ENCODE measurements at regions not wholly inside any gene's neighbourhood (a gene's known extent, or its start where the extent isn't known, plus 50 kb on each side); places are given as distances from the start of the nearest gene placed in this dataset.

- Mint-ChIP-seq H3K27ac (ENCODE audit: low read depth, unreplicated experiment) (no peak overlapping the region), H3K36me3 (ENCODE audit: insufficient read depth, unreplicated experiment) (no peaks in the 10 kb centered on the region), H3K27me3 (ENCODE audit: insufficient read depth, unreplicated experiment) (no peaks in the 10 kb centered on the region), H3K9me3 (ENCODE audit: unreplicated experiment) (no peaks in the 10 kb centered on the region), H3K4me1 (ENCODE audit: insufficient read depth, unreplicated experiment) (no peaks in the 10 kb centered on the region), H3K4me3 (ENCODE audit: unreplicated experiment) (no peak overlapping the region)
- TF ChIP-seq, protein P1, sequence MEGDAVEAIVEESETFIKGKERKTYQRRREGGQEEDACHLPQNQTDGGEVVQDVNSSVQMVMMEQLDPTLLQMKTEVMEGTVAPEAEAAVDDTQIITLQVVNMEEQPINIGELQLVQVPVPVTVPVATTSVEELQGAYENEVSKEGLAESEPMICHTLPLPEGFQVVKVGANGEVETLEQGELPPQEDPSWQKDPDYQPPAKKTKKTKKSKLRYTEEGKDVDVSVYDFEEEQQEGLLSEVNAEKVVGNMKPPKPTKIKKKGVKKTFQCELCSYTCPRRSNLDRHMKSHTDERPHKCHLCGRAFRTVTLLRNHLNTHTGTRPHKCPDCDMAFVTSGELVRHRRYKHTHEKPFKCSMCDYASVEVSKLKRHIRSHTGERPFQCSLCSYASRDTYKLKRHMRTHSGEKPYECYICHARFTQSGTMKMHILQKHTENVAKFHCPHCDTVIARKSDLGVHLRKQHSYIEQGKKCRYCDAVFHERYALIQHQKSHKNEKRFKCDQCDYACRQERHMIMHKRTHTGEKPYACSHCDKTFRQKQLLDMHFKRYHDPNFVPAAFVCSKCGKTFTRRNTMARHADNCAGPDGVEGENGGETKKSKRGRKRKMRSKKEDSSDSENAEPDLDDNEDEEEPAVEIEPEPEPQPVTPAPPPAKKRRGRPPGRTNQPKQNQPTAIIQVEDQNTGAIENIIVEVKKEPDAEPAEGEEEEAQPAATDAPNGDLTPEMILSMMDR (IDR thresholded peaks at IDR 0.05; ENCODE audit: unreplicated experiment): no peak
- no TSS peak for BruUV-seq (replicated peaks)
- DNase-seq (ENCODE audit: unreplicated experiment): no peak
- POLR2A ChIA-PET: interaction anchor here (0.6 kb wide), 1 partner anchor 9 kb away, joined by 3 read pairs; no protein-coding TSS in a partner anchor
- CTCF ChIA-PET: no interaction called here
- intact Hi-C loops (cut with micrococcal nuclease): no loop called here
Measured at GRCh38 chr4:115945026-115945425, 831.6 kb upstream of the NDST4 start.

DNA sequence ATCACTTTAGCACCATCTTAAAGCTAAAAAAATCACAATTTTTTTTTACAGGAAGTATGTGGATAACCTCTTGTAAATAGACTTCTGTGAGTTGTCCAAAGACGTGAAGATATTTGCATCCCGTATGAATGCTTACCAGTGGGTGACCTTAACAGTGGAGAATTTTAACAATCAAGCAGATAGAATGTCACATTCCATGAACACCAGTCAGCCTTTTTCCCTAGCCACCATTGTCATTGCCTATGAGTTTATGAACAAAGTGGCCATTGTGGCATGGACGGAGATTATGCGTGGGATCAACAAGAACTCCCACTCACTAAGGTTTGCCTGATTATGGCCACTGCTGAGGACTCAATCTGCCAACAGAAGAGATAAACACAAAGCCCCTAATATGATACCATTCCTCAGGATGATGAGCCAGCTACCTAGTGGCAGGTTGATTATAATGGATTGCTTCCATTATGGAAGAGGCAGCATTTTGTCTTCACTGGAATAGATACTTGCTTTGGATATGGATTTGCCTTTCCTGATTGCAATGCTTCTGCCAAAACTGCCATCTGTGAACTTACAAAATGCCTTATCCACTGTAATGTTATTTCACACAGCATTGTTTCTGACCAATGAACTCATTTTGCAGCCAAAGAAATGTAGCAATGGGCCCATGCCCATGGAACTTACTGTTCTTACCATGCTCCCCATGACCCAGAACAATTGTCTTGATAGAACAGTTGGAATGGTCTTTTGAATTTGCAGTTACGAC, 830.9 kb upstream of the NDST4 start:
- Mint-ChIP-seq H3K4me1 (ENCODE audit: insufficient read depth, unreplicated experiment) (no peaks in the 10 kb centered on the region), H3K9me3 (ENCODE audit: unreplicated experiment) (no peaks in the 10 kb centered on the region), H3K4me3 (ENCODE audit: unreplicated experiment) (no peak overlapping the region), H3K27ac (ENCODE audit: low read depth, unreplicated experiment) (no peak overlapping the region), H3K27me3 (ENCODE audit: insufficient read depth, unreplicated experiment) (no peaks in the 10 kb centered on the region), H3K36me3 (ENCODE audit: insufficient read depth, unreplicated experiment) (no peaks in the 10 kb centered on the region)
- TF ChIP-seq, protein P1 (IDR thresholded peaks at IDR 0.05; ENCODE audit: unreplicated experiment): no peak
- BruUV-seq (replicated peaks): no TSS peak
- DNase-seq (ENCODE audit: unreplicated experiment): no peak
- ChIA-PET CTCF (no interaction called here), POLR2A (interaction anchor here (0.6 kb wide), 1 partner anchor 10 kb away, joined by 3 read pairs; no protein-coding TSS in a partner anchor)
- intact Hi-C loops (cut with micrococcal nuclease): no loop called here

GRCh38 chr4:115938764-115939443, 825.5 kb upstream of the NDST4 start:
- ChIA-PET CTCF (interaction anchor here (0.6 kb wide), 1 partner anchor 139 kb away, joined by 3 read pairs; no protein-coding TSS in a partner anchor), POLR2A (no interaction called here)
- Mint-ChIP-seq H3K27ac (ENCODE audit: low read depth, unreplicated experiment) (no peak overlapping the region), H3K9me3 (ENCODE audit: unreplicated experiment) (no peaks in the 10 kb centered on the region), H3K4me1 (ENCODE audit: insufficient read depth, unreplicated experiment) (no peaks in the 10 kb centered on the region), H3K4me3 (ENCODE audit: unreplicated experiment) (no peak overlapping the region), H3K36me3 (ENCODE audit: insufficient read depth, unreplicated experiment) (no peaks in the 10 kb centered on the region), H3K27me3 (ENCODE audit: insufficient read depth, unreplicated experiment) (no peaks in the 10 kb centered on the region)
- intact Hi-C loops (cut with micrococcal nuclease): no loop called here
- TF ChIP-seq, protein P1 (IDR thresholded peaks at IDR 0.05; ENCODE audit: unreplicated experiment): no peak
- BruUV-seq (replicated peaks): no TSS peak
- no peak for DNase-seq (ENCODE audit: unreplicated experiment)

- ChIA-PET CTCF (no interaction called here), POLR2A (no interaction called here)
- no peaks in the 10 kb centered on the region for H3K27me3 Mint-ChIP-seq (ENCODE audit: insufficient read depth, unreplicated experiment)
- BruUV-seq (replicated peaks): no TSS peak
- H3K4me1 Mint-ChIP-seq (ENCODE audit: insufficient read depth, unreplicated experiment): no peaks in the 10 kb centered on the region
- intact Hi-C loops (cut with micrococcal nuclease): no loop called here
- H3K4me3 Mint-ChIP-seq (ENCODE audit: unreplicated experiment): no peak overlapping the region
- DNase-seq (ENCODE audit: unreplicated experiment): no peak
- no peaks in the 10 kb centered on the region for H3K36me3 Mint-ChIP-seq (ENCODE audit: insufficient read depth, unreplicated experiment)
- no peak overlapping the region for H3K27ac Mint-ChIP-seq (ENCODE audit: low read depth, unreplicated experiment)
- TF ChIP-seq, protein P1 (IDR thresholded peaks at IDR 0.05; ENCODE audit: unreplicated experiment): no peak
- no peaks in the 10 kb centered on the region for H3K9me3 Mint-ChIP-seq (ENCODE audit: unreplicated experiment)
Measured at GRCh38 chr4:115929373-115929772, 816.0 kb upstream of the NDST4 start.
